ENCODE measurements at regions not wholly inside any gene's neighbourhood (a gene's known extent, or its start where the extent isn't known, plus 50 kb on each side); places are given as distances from the start of the nearest gene placed in this dataset.

DNA sequence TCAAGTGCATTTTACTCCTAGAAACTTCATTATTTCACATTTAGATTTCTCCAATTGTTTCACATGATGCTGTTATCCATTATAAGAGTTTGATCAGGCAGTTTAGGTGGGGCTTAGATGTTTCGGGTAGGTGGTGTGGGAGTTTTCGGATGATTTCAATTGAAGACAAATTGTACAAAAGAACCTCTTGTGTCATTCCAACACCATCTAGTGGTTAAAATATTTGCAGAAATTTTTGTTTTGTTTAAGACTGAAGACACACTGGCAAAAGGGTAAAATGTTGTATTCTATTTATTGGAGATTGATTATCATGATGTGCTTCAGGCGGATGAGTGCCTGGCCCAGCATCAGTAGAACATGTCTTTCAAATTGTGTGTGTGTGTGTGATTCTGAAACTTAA, 212.7 kb downstream of the SH3BGRL start:
- DNase-seq (ENCODE audit: low read depth): peak; percentile 2
- no peak overlapping the region for H3K4me3 ChIP-seq (ENCODE audit: low read depth, low read length)
- no peak for TF ChIP-seq POLR2A (IDR thresholded peaks at IDR 0.05; ENCODE audit: extremely low read depth, insufficient read length)
- TF ChIP-seq, protein P1, sequence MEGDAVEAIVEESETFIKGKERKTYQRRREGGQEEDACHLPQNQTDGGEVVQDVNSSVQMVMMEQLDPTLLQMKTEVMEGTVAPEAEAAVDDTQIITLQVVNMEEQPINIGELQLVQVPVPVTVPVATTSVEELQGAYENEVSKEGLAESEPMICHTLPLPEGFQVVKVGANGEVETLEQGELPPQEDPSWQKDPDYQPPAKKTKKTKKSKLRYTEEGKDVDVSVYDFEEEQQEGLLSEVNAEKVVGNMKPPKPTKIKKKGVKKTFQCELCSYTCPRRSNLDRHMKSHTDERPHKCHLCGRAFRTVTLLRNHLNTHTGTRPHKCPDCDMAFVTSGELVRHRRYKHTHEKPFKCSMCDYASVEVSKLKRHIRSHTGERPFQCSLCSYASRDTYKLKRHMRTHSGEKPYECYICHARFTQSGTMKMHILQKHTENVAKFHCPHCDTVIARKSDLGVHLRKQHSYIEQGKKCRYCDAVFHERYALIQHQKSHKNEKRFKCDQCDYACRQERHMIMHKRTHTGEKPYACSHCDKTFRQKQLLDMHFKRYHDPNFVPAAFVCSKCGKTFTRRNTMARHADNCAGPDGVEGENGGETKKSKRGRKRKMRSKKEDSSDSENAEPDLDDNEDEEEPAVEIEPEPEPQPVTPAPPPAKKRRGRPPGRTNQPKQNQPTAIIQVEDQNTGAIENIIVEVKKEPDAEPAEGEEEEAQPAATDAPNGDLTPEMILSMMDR (IDR thresholded peaks at IDR 0.05; ENCODE audit: low read depth, low read length): no peak
- no peak for TF ChIP-seq MYC (IDR thresholded peaks at IDR 0.05; ENCODE audit: low read depth, low read length)
- TF ChIP-seq, protein P2, sequence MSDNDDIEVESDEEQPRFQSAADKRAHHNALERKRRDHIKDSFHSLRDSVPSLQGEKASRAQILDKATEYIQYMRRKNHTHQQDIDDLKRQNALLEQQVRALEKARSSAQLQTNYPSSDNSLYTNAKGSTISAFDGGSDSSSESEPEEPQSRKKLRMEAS (IDR thresholded peaks at IDR 0.05; ENCODE audit: low read depth, low read length): no peak
